ENCODE measurements at regions not wholly inside any gene's neighbourhood (a gene's known extent, or its start where the extent isn't known, plus 50 kb on each side); places are given as distances from the start of the nearest gene placed in this dataset.

DNA sequence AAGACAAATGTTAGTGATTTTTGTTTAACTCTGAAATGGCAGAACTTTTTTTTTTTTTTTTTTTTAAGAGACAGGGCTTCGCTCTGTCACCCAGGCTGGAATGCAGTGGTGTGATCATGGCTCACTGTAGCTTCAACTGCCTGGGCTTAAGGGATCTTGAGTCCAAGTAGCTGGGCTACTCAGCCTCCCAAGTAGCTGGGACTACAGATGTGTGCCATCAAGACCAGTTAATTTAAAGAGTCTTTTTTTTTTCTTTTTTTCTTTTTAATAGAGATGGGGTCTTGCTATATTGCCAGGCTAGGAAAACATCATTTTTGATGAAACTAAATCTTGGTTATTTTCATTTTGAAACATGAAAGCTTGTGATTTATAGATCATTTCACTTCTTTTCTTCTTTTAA lies 91.6 kb upstream of the PTCH1 start:
- H3K27me3 ChIP-seq (ENCODE audit: control insufficient read depth, insufficient read depth, low read length) = no peaks in the 10 kb centered on the region
- no peaks in the 10 kb centered on the region for H3K36me3 ChIP-seq (ENCODE audit: control insufficient read depth in 2 of 3, insufficient read depth in 3 of 3, low read length in 3 of 3)
- DNase-seq = no peak
- FAIRE-seq = no peak
- H3K4me3 ChIP-seq (ENCODE audit: low read length in 3 of 3) = no peak overlapping the region
- TF ChIP-seq, protein P1, sequence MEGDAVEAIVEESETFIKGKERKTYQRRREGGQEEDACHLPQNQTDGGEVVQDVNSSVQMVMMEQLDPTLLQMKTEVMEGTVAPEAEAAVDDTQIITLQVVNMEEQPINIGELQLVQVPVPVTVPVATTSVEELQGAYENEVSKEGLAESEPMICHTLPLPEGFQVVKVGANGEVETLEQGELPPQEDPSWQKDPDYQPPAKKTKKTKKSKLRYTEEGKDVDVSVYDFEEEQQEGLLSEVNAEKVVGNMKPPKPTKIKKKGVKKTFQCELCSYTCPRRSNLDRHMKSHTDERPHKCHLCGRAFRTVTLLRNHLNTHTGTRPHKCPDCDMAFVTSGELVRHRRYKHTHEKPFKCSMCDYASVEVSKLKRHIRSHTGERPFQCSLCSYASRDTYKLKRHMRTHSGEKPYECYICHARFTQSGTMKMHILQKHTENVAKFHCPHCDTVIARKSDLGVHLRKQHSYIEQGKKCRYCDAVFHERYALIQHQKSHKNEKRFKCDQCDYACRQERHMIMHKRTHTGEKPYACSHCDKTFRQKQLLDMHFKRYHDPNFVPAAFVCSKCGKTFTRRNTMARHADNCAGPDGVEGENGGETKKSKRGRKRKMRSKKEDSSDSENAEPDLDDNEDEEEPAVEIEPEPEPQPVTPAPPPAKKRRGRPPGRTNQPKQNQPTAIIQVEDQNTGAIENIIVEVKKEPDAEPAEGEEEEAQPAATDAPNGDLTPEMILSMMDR (IDR thresholded peaks at IDR 0.05; ENCODE audit: borderline replicate concordance, extremely low read depth, insufficient read depth) = no peak
- peaks cover 0 to 4% (median 2%) of the 10 kb centered on the region in 3 donors for H3K4me1 ChIP-seq (ENCODE audit: control insufficient read depth in 2 of 3, insufficient read depth in 2 of 3, low read depth in 1 of 3, low read length in 3 of 3)
- H3K27ac ChIP-seq (ENCODE audit: low read depth in 2 of 2, low read length in 2 of 2) = no peak overlapping the region
- intact Hi-C loops (cut with DNase I) = no loop called here
- H3K9me3 ChIP-seq (ENCODE audit: control insufficient read depth in 2 of 3, insufficient read depth in 1 of 3, low read length in 3 of 3) = no peaks in the 10 kb centered on the region
- no peak overlapping the region for H3K9ac ChIP-seq (ENCODE audit: low read length in 3 of 3)

DNA sequence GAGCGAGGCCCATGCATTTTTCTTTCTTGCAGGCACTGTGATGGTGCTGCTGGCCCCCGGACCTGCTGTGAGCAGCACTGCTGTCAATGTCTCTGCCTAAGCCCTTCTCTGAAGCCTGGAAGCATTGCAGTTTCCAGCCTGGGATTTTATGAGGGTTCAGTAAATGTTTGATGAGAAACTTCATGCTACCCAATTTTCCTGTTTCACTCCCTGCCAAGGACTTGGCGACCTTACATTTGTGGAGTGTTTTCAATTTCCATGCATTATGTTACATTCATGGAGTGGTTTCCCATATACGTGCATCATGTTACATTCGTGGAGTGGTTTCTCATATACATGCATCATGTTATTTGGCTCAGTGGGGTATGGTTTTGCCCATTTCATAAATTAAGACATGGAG lies 90.7 kb upstream of the PTCH1 start:
- TF ChIP-seq, protein P1 (IDR thresholded peaks at IDR 0.05; ENCODE audit: borderline replicate concordance, extremely low read depth, insufficient read depth) = no peak

DNA sequence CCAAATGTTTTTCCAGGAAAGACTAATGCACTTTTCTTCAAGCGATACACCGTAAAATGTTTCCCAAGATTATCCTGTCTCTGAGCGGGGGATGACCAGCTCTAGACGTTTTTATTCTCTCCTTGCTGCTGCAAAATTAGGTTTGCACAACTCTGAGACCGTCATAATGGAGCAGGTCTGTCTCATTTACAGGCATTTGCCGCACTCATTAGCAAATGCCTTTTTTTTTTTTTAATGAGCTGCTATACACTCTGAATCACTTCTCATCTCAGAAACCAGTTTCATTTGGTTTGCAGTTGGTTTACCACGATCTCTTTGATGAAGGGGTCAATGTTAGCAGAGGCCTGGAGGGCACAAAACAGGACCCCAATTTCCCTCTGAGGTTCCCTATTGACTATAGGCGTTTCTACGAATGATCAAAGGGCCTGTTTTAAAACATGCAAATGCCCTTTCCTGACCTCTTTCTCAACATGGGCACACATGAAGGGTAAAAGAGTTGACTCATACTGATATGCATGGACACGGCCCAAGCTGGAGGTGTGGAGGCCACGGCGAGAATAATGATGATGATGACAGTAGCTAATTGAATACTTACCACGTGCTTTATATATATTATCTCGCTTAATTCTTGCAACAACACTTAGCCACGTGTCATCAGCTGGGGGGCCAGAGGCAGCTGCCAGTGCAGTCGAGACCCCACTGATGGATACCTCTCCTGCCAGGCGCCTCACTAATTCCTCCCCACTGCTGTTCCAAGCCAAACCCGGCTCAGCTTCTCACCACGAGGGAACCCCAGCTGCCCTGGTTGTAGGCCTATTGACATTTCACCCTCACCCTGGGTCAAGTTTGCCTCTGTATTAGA lies 89.9 kb upstream of the PTCH1 start:
- Histone ChIP-seq H3K4me1 (ENCODE audit: control insufficient read depth in 2 of 3, insufficient read depth in 2 of 3, low read depth in 1 of 3, low read length in 3 of 3) (peaks cover 0 to 4% (median 2%) of the 10 kb centered on the region in 3 donors), H3K27me3 (ENCODE audit: control insufficient read depth, insufficient read depth, low read length) (no peaks in the 10 kb centered on the region), H3K36me3 (ENCODE audit: control insufficient read depth in 2 of 3, insufficient read depth in 3 of 3, low read length in 3 of 3) (no peaks in the 10 kb centered on the region), H3K9me3 (ENCODE audit: control insufficient read depth in 2 of 3, insufficient read depth in 1 of 3, low read length in 3 of 3) (no peaks in the 10 kb centered on the region), H3K4me3 (ENCODE audit: low read length in 3 of 3) (no peak overlapping the region), H3K9ac (ENCODE audit: low read length in 3 of 3) (no peak overlapping the region), H3K27ac (ENCODE audit: low read depth in 2 of 2, low read length in 2 of 2) (peak overlapping the region in 1 of 2 donors; percentile 3)
- FAIRE-seq (no peak), DNase-seq (no peak)
- TF ChIP-seq, protein P1 (IDR thresholded peaks at IDR 0.05; ENCODE audit: borderline replicate concordance, extremely low read depth, insufficient read depth) = no peak
- intact Hi-C loops (cut with DNase I) = no loop called here

More for the DNA sequence above, 90.7 kb upstream of the PTCH1 start:
- intact Hi-C loops (cut with DNase I) = no loop called here
- no peak overlapping the region for H3K4me3 ChIP-seq (ENCODE audit: low read length in 3 of 3)
- no peak for DNase-seq
- H3K9me3 ChIP-seq (ENCODE audit: control insufficient read depth in 2 of 3, insufficient read depth in 1 of 3, low read length in 3 of 3) = no peaks in the 10 kb centered on the region
- no peak overlapping the region for H3K27ac ChIP-seq (ENCODE audit: low read depth in 2 of 2, low read length in 2 of 2)
- H3K27me3 ChIP-seq (ENCODE audit: control insufficient read depth, insufficient read depth, low read length) = no peaks in the 10 kb centered on the region
- H3K4me1 ChIP-seq (ENCODE audit: control insufficient read depth in 2 of 3, insufficient read depth in 2 of 3, low read depth in 1 of 3, low read length in 3 of 3) = peaks cover 0 to 4% (median 2%) of the 10 kb centered on the region in 3 donors
- no peaks in the 10 kb centered on the region for H3K36me3 ChIP-seq (ENCODE audit: control insufficient read depth in 2 of 3, insufficient read depth in 3 of 3, low read length in 3 of 3)
- H3K9ac ChIP-seq (ENCODE audit: low read length in 3 of 3) = no peak overlapping the region
- FAIRE-seq = no peak

All from kidney (tissue), 13 donors.